GM18907 (cell line): ENCODE measurements at regions not wholly inside any gene's neighbourhood (a gene's known extent, or its start where the extent isn't known, plus 50 kb on each side); places are given as distances from the start of the nearest gene placed in this dataset.

ENCODE experiments used
- ATAC-seq: cut with Tn5 transposase; IDR thresholded peaks from one replicate; pipeline ENCODE4 v1.9.1; 2021; ENCODE audit warnings: mild to moderate bottlenecking, moderate library complexity; ENCODE audit not compliant: unreplicated experiment

DNA sequence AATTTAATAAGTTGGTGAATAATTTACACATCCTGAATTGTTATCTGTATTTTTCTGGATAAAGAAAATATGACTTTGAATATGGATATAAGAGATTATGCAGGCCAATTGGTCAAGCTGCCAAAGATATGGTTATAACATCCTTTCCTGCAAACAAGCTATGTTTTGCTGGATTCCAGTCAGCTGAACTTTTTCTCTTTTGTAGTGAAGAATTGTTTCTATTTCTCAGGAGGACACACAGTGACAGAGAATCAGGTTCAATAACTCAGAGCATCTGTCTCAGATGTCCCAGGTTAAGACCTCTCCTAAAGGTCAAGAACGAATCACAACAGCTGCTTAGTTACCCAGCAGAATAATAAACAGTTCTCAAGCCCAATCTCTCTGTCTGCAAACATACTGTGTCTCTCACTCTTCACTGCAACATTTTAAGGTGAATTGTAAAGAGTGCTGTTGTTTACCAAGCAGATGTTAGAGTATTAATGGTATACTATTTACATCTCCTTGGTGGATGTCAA, 189.5 kb upstream of the ANKRD50 start:
- ATAC-seq = no peak

DNA sequence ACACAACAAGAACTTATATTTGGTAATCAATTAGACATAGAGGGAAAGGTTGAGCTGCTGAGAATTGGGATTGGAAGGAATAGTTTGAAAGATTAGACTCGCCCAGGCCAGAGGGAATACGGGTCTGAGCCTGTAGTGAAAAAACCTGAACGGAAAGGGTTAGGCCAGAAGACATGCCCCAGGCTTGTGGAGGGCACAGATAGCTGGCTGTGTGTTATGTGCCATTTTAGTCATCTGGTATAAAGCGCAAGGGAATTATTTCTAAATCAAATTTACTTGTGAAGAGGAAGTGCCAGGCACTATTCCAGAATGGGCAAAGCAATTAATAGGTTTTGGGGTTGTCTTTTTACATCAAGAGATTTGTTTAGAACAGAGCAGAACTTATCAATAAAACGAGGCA, 187.5 kb upstream of the ANKRD50 start:
- ATAC-seq = no peak

DNA sequence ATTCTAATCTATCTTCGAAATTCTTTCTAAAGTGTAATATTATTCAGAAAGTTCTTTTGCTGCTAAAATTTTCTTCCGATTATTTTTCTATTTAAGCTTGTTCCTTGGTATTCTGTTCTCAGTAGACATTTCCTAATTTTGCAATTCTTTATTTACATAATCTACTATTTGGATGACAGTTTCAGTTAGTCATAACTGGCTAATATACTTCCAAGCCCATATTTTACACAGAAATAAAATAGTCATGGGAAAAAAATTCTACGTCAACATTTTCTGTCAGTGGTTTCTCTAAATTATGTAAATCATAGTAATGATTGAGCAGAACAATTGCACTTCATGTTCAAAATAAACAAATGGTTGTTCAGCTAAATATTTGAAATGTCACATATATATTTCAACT, 178.0 kb upstream of the ANKRD50 start:
- ATAC-seq = no peak

DNA sequence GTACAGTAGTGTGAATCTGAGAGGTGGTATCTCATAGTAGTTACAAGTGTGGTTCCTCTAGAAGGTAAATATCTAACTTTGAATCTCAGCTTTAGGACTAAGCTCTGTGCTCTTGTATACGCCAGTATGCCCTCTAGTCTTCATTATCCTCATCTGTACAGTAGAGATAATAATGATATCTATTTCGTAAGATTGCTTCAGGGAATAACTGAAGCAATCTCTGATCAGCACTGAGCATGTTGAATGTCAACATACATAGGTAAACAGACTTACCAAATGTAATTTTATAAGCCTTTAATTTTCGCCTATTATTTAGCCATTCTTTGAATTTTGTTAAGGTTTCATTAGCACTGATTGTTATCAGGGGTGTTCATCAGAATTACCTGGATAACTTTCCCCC, 175.2 kb upstream of the ANKRD50 start:
- ATAC-seq = no peak

DNA sequence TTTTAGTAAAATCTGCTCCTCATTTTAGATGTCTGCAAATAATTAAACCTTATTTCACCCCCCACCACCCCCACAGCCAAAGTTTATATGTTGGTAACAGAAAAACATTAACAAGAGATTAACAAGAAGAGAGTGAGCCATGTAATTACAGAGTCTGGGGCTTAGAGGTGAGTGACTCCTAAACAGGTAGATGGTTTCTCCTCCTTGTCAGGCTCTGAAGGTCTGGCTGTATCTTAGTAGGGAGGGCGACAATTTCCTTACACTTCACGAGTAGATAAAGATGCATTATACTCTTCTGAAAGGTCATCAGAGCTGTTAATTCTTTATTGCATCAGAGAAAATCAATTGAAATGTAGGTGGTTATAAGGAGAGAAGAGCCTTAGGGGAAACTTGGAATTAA, 171.8 kb upstream of the ANKRD50 start:
- no peak for ATAC-seq

DNA sequence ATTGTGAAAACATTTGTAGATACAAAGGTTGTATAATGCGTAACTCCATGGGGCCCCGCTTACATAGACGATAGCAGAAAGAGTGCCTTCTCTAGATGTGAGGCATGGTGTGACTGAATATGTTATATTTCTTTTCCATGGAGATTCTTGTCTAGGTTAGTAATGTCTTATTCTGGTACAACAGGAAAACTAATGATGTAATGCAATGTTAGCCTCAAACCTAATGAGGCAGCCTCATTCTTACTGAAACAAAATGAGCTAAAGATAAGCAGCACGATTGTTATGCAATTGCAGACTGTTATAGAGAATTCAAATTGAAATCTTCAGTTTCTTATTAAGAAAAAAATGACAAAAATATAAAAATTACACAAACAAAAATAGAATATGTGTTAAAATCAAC, 171.1 kb upstream of the ANKRD50 start:
- ATAC-seq = no peak

DNA sequence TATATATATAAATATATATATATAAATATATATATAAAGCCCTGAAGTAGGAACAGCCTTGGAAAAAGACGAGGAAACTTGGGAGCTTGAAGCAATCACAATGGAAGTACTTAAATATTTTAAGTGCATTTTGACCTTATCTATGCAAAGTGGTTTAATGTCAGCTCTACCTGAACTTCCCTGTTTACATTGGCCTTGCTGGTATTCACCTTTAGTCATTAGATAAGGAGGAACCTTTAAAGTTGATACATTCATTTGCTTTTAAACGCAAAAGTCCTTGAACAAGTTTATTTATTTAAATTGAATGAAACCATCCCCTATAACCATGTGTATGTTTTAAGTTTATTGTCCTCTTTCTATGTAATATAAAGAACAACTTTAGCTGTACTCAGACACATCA, 166.7 kb upstream of the ANKRD50 start:
- ATAC-seq = no peak

DNA sequence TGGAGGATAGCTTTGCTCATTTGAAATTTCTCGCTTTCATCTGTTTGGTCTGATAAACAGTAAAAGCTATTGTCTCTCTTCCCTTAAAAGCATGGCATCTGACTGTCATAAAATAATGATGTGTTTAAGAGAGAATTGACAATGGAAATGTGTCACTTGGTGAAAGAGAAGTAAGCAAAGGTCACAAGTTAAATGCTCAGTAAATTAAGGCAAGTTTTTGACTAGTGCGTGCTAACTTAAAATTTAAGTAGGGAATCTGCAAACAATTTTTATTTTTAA, 161.6 kb upstream of the ANKRD50 start:
- no peak for ATAC-seq

DNA sequence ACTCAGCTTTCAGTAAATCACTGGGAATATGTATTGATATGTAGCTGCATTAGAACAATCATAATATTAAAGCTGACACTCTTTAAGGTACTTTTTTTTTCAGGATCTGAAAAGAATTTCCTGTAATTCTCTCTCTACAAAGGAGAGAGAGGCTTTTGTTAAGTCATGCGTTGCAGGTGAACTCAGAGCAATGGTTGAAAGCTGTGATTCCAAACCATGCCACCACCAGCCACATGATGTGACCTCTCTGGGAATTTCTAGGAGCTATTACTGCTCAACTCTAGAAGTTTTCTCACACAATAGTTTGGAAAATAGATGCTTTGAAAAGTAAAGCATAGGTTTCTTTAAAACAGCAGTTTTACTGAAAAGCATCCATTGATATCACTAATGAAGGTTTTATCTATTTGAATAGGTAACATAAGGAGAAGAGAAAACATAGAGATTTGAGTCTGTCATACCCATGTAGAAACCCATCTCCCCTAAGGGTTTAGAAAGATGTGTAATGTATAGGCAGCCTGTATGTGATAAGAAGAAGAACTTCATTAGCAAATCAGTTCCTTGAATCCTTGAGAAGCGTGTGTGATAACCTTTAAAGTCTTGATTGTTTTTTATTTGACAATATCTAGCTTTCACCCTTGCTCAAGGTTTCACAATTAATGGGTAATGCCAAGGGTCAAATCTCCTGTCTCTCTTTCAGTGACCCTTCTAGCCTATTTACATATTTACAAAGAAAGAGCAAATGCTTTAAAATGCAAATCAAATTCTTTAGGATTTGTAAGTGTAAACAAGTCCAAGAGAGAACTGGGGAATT, 161.0 kb upstream of the ANKRD50 start:
- ATAC-seq = no peak

DNA sequence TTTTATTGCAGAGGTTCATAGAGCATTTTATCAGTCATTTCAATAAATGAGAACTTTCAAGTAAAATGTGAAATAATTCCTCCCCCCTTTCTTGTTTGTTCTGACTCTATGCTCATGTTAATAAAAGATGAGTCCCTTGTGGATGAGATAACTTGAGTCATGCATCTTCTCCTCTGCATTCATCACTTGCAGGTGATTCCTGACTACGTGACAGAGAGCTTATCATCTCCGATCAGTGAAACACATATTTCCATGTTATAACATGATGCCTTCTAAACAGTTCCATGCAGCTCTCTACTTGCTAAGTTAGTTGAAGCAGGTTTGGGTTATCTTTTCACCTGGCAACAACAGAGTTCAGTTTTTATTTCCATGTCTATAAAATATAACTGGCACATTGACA, 160.1 kb upstream of the ANKRD50 start:
- ATAC-seq = no peak

DNA sequence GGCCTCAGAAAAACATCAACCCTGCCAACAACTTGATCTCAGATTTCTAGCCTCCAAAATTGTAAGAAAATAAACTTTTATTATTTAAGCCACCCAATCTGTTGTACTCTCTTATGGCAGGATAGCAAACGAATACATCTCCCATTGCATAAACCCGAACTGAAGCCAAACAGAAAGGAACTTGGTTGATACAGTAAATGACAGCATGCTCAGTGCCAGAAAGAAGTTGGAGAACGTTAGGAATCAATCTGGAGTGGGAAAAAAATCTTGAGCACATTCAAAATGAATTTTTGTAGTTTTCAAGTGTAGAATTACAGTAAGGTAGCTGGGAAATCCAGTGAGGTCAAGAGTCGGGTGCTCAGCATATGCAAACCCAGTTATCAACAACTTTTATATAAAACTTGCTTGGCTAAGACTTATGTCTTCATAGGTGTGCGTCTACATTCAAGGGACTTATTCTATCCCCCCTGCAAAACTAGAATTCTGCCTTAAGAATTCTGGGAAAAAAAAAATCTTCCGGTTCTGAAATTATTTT, 157.5 kb upstream of the ANKRD50 start:
- no peak for ATAC-seq

DNA sequence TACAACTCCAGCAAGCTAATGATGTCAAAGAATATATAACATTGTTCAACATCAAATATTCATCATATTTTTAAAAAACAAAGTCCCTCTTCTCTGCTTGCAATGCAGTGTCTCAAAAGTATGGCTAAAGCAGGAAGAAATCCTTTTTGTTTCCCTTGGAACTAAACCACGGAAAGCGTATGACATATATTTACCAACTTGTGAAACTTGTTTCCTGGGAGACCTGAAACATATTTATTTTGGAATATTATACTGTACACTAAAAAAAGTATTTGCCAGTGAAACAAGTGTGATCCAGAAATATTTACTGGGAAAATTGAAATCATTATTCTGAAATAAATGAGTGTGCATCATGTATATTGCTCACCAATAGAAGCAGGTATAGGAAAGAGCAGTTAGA, 156.0 kb upstream of the ANKRD50 start:
- no peak for ATAC-seq

DNA sequence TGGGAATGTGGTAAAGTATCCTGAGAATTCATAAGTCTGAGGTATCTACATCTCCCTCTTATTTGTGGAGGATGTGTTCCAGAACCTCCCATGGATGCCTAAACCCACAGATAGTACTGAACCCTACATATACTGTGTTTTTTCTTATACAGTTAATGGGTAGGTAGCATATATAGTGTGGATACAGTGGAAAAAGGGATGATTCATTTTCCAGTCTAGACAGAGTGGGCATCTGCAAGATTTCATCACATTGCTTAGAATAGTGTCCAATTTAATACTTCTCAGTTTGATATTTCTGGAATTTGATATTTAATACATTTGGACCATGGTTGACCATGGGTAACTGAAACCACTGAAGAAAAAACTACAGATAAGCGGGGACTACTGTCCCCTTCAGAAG, 155.0 kb upstream of the ANKRD50 start:
- ATAC-seq = no peak

DNA sequence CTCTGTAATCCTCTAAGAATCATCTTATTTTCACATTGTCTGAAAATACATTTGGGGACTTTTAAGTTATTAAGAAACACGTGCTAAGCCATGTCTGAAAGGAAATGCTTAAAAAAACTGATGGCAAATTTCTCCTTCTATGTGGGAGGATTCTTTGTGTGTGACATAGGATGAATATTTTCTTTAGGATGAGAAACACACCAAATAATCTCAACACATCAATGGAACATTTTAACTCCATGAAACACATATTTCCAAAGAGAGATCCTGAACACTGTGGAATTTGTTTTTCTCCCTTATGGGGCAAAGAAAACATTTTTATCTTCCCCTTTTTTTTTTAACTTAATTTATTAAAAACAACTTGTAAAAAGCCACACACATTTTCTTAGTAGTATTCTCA, 153.8 kb upstream of the ANKRD50 start:
- ATAC-seq = no peak

DNA sequence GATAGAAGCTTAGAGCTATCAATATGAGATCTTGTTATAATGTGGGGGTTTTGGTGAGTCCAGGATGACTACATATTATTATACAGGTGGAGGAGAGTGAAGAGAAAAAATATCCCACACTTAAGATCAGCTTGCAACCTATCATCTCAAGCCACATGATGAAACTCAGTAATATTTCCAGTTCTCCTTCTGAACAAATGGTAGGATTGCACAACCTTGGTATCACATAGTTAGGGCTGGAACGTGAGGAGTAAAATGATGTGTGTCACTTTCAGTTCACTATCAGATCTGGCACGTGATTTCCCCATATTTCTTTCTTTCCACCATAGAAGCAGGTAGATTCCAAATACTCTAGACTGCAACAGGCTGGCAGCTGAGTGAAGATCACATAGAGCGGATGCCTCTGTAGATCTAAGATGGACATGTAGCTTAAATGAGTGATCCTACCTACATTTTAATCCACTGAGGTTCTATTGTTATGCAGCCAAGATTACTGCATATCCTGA, 150.6 kb upstream of the ANKRD50 start:
- no peak for ATAC-seq

DNA sequence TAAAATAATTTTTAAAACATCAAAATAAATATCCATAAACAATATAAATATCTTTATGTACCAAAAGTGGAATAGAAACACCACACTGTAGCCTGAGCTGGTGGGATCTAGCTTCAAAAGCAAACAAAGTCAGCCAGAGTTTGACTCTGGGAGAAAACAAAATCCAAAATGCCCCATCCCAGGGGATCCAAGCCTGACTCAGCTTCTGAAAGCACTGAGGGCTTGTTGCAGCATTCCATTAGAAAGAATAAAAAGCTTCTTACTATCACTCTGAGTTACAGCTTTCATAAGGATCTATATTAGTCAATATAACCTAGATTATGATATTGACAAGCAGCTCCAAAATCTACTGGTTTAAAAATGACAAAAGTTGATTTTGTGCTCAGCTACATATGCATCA, 149.7 kb upstream of the ANKRD50 start:
- no peak for ATAC-seq

DNA sequence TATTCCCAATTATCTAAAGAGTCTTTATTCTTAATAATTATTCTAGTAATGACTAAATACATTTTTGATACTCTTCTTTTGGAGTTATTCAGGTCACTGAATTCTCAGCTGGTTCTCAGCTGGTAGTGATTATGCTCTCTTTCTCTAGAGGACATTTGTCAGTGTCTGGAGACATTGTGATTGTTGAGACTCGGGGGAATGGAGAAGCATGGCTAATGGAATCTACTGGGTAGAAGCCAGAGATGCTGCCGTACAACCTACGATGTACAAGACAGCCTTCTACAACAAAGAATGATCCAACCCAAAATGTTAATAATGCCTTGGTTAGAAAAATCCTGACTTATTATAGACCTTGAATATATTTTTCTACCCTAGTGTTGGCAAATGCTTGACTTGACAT, 149.2 kb upstream of the ANKRD50 start:
- no peak for ATAC-seq

DNA sequence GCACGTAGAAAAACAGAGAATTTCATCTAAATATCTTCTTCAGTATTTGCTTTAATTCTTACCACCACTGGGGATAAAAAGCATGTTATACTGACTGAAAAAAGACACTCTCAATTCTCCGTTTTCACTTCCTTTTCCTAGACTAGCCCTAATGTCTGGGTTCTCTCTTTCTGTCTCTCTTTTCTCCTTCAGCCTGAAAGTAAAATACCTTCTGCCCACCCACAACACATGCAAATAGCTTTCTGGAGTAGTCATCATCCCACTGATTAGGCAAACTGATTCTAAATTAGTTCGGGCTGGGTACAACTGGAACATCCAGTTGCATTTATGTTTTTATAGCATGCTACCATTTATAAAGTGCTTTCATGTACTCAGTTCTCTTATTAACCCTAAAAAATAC, 142.4 kb upstream of the ANKRD50 start:
- ATAC-seq = peak; percentile 84

DNA sequence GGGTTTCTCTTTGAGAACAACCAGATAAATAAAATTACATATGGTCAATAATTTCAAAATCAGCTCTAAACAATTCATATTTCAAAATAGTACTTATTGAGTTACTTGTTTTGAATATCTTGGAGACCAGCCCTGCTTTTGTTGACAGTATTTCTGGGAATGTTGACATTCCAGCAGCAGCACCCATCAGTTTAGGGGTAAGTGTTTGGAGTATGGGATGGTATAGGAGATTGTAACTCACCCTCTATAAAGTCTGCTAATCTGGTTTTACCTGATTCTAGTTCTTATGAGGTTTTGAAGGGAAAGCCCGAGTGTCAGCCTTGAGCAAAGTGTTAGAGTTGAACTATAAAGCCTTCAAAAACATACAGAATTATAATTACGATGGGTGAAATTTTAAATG, 139.2 kb upstream of the ANKRD50 start:
- ATAC-seq = no peak

DNA sequence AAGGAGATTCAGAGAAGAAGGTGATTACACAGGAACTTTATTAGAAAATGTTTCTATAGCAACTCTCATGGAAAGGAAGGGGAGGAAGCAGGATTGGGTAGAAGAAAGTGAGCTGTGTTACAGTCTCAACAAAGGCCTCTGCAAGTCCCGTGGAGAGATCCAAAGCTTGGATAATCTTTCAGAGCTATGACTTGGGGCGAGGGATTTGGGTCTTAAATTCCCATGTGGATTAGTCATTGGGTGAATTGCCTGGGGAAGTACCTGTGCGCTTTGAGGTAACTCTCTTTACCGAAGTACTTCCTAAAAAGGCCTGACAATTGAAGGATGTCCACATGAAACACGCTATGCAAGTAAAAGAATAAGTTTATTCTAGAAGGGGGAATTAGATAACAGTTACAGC, 133.8 kb upstream of the ANKRD50 start:
- ATAC-seq = no peak

DNA sequence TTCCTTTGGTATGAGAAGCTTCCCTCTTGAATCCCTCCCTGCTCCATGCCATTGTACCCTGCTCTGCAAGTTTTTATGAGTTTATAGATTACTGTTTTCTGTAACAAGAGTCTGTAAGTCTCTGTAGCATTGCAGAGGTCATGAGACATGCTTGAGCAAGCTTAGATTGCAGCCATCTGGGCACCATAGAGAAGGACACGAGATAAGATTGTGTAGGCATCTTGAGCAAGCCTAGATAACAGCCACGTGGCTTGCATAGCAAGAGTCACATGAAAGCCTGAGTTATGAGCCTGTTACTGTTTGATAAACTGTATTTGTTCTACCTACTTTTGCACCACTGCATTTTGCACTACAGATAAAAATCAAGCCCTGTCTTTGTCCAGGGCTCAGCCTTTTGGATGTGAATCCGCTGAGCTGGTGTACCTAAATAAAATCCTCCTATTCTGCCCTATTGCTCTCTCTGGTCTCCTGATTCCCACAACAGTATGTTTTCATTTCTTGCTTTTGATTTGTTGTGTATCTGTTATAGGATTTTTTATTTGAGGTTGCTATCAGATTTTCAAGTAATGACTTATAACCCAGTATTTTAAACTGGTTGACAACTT, 127.4 kb upstream of the ANKRD50 start:
- no peak for ATAC-seq

DNA sequence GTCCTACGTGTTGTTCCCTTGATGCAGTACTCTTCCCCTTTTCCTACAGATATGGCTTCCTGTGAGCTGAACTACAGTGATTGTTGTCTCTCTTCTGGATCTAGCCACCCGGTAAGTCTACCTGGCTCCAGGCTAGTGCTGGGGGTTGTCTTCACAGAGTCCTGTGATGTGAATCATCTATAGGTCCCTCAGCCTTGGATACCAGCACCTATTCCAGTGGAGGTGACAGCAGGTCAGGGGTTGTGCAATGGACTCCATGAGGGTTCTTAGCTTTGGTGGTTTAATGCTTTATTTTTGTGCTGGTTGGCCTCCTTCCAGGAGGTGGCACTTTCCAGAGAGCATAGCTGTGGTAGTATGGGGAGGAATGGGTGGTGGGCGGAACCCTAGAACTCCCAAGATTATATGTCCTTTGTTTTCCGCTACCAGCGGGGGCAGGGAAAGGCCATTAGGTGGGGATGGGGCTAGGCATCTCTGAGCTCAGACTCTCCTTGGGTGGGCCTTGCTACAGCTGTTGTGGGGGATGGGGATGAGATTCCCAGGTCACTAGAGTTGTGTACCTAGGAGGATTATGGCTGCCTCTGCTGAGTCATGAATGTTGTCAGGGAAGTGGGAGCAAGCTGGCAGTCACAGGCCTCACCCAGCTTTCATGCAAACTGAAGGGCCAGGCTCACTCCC, 121.4 kb upstream of the ANKRD50 start:
- ATAC-seq = no peak
